Smooth muscle cell (in vitro differentiated cells): ENCODE measurements at regions not wholly inside any gene's neighbourhood (a gene's known extent, or its start where the extent isn't known, plus 50 kb on each side); places are given as distances from the start of the nearest gene placed in this dataset.
"Not testable (repeated sequence)": the region's sequence is repeated elsewhere in the genome, so short reads cannot be mapped to it uniquely, and the experiment has no call there.

Experiments
- DNase-seq: peaks from one replicate; lab custom pipeline; 2025; ENCODE audit not compliant: unreplicated experiment; lab: John Stamatoyannopoulos, UW
- H2AFZ ChIP-seq: fragments of 200-600 bp; sonication (generic); 2 replicates; pipeline ENCODE4 v1.6.0; 2016; ENCODE audit warnings: antibody characterized with exemption, low read depth, mild to moderate bottlenecking
- H3F3A ChIP-seq: fragments of 200-600 bp; sonication (generic); 2 replicates; pipeline ENCODE4 v1.6.0; 2017; ENCODE audit warnings: antibody characterized with exemption, low read depth
- H3K27ac ChIP-seq: fragments of 200-600 bp; sonication (generic); 2 replicates; pipeline ENCODE4 v1.5.1; 2016; ENCODE audit warnings: low read depth, mild to moderate bottlenecking
- H3K27me3 ChIP-seq: fragments of 200-600 bp; sonication (generic); 2 replicates; pipeline ENCODE4 v1.6.1; 2016; ENCODE audit warnings: low read depth, mild to moderate bottlenecking
- H3K36me3 ChIP-seq: fragments of 200-600 bp; sonication (generic); 2 replicates; pipeline ENCODE4 v1.5.1; 2016; ENCODE audit warnings: low read depth
- H3K4me1 ChIP-seq: fragments of 200-600 bp; sonication (generic); 2 replicates; pipeline ENCODE4 v1.5.1; 2016; ENCODE audit warnings: low read depth
- H3K4me2 ChIP-seq: fragments of 200-600 bp; sonication (generic); 2 replicates; pipeline ENCODE4 v1.6.0; 2016; ENCODE audit warnings: mild to moderate bottlenecking
- H3K4me3 ChIP-seq: fragments of 200-600 bp; sonication (generic); 2 replicates; pipeline ENCODE4 v1.5.1; 2016; ENCODE audit warnings: mild to moderate bottlenecking
- H3K79me2 ChIP-seq: fragments of 200-600 bp; sonication (generic); 2 replicates; pipeline ENCODE4 v1.6.0; 2016; ENCODE audit warnings: low read depth, mild to moderate bottlenecking
- H3K9ac ChIP-seq: fragments of 200-600 bp; sonication (generic); 2 replicates; pipeline ENCODE4 v1.6.0; 2016; ENCODE audit warnings: low read depth
- H3K9me3 ChIP-seq: fragments of 200-600 bp; sonication (generic); replicated peaks from 2 replicates; pipeline ENCODE4 v1.5.1; 2016; ENCODE audit warnings: low read depth
- H4K20me1 ChIP-seq: fragments of 200-600 bp; sonication (generic); 2 replicates; pipeline ENCODE4 v1.6.0; 2016; ENCODE audit warnings: low read depth
- CTCF ChIP-seq: fragments of 200-600 bp; sonication (generic); IDR thresholded peaks from 2 replicates; pipeline ENCODE4 v1.5.1; 2017; ENCODE audit warnings: borderline replicate concordance, mild to moderate bottlenecking, antibody characterized with exemption; ENCODE audit not compliant: insufficient read depth, poor library complexity, severe bottlenecking
- WGBS: methylation state at CpG from one replicate; pipeline ENCODE4 v1.1.7; 2016; ENCODE audit warnings: low lambda C conversion rate; 5-methylcytosine and 5-hydroxymethylcytosine counted together

DNA sequence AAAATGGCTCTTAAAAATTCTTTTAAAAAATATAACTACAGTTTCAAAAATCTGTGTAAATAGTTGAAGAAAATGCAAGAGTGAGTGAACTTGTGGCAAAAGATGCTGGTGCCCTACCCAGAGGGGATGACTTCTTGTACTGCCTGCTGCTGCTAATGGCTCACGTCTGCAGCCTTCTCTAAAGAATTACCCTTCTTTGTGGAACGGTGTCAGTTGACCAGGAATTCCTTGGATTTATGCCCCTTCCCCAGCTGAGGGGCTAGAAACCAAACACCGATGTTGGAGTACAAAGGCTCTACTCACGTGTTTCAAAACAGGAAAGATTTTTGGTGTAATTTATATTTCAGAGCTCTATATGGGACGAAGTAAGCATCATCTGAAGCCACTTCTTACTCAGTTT is 1582.8 kb downstream of the OLFM4 start:
- Histone ChIP-seq H3K9ac (no peak overlapping the region), H3K27ac (no peak overlapping the region), H3K4me2 (no peak overlapping the region), H3K27me3 (no peaks in the 10 kb centered on the region), H3F3A (no peaks in the 10 kb centered on the region), H3K79me2 (no peaks in the 10 kb centered on the region), H3K4me1 (peaks cover 7% of the 10 kb centered on the region), H2AFZ (no peak overlapping the region), H3K36me3 (no peaks in the 10 kb centered on the region), H3K9me3 (no peaks in the 10 kb centered on the region), H3K4me3 (no peak overlapping the region), H4K20me1 (no peaks in the 10 kb centered on the region)
- 77% methylated on average over 5 of the region's 5 CpGs for WGBS
- DNase-seq: no peak
- no peak for TF ChIP-seq CTCF

- H3K79me2 ChIP-seq: no peaks in the 10 kb centered on the region
- WGBS: 79% methylated on average over 5 of the region's 5 CpGs
- H3K4me1 ChIP-seq: peaks cover 7% of the 10 kb centered on the region
- no peak for TF ChIP-seq CTCF
- no peak overlapping the region for H3K4me3 ChIP-seq
- H3F3A ChIP-seq: no peaks in the 10 kb centered on the region
- no peak overlapping the region for H3K9ac ChIP-seq
- no peaks in the 10 kb centered on the region for H3K9me3 ChIP-seq
- no peak overlapping the region for H3K27ac ChIP-seq
- H3K27me3 ChIP-seq: no peaks in the 10 kb centered on the region
- no peak overlapping the region for H2AFZ ChIP-seq
- no peak for DNase-seq
- no peaks in the 10 kb centered on the region for H3K36me3 ChIP-seq
- no peak overlapping the region for H3K4me2 ChIP-seq
- H4K20me1 ChIP-seq: no peaks in the 10 kb centered on the region
These were observed 1586.1 kb downstream of the OLFM4 start for GRCh38 chr13:54614726-54615125.

- H3K4me2 ChIP-seq, H3K9ac ChIP-seq, H4K20me1 ChIP-seq, DNase-seq, H3K4me3 ChIP-seq, H3K79me2 ChIP-seq, H3K27me3 ChIP-seq, H3K9me3 ChIP-seq, H3K27ac ChIP-seq, H3K36me3 ChIP-seq, H2AFZ ChIP-seq, H3K4me1 ChIP-seq, H3F3A ChIP-seq: not testable (repeated sequence)
- WGBS: 79% methylated on average over 1 of the region's 1 CpG
These were observed 1597.9 kb downstream of the OLFM4 start for GRCh38 chr13:54626504-54626903.

GRCh38 chr13:54627646-54628372 is 1599.2 kb downstream of the OLFM4 start:
- Histone ChIP-seq H3K79me2 (no peaks in the 10 kb centered on the region), H3K4me2 (peak overlapping the region; percentile 43), H3K4me3 (no peak overlapping the region), H3K9ac (no peak overlapping the region), H2AFZ (no peak overlapping the region), H3K9me3 (no peaks in the 10 kb centered on the region), H4K20me1 (no peaks in the 10 kb centered on the region), H3K4me1 (peaks cover 3% of the 10 kb centered on the region), H3K27me3 (no peaks in the 10 kb centered on the region), H3K27ac (no peak overlapping the region), H3F3A (no peaks in the 10 kb centered on the region), H3K36me3 (no peaks in the 10 kb centered on the region)
- 42% methylated on average over 3 of the region's 3 CpGs for WGBS
- no peak for DNase-seq
- no peak for TF ChIP-seq CTCF
